ENCODE measurements at regions not wholly inside any gene's neighbourhood (a gene's known extent, or its start where the extent isn't known, plus 50 kb on each side); places are given as distances from the start of the nearest gene placed in this dataset.

GRCh38 chr18:7482342-7482741, 84.8 kb upstream of the PTPRM start:
- no peak for DNase-seq (ENCODE audit: low spot score)

DNA sequence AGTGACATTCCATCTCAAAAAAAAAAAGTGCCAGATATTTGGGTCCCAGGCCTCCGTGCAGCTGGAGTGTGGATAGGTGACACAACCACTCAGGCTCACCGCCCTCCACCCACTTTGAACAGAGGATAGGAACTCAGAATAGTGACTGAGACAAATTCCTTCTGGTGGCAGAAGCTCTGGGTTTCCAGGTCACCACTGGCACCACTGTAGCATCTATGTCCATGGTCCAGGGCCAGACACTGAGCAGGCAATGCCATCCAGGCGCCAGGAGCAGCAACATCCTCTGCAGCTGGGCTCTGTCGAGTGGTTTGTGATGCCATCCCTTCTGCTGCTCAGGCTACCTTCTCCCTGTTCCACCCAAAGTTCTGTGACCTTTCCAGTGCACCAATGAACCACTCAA, 81.5 kb upstream of the PTPRM start:
- DNase-seq (ENCODE audit: low spot score): no peak

- no peak for DNase-seq (ENCODE audit: low spot score)
Measured at GRCh38 chr18:7488571-7488970, 78.5 kb upstream of the PTPRM start.

GRCh38 chr18:7490104-7490503, 77.0 kb upstream of the PTPRM start:
- no peak for DNase-seq (ENCODE audit: low spot score)

DNA sequence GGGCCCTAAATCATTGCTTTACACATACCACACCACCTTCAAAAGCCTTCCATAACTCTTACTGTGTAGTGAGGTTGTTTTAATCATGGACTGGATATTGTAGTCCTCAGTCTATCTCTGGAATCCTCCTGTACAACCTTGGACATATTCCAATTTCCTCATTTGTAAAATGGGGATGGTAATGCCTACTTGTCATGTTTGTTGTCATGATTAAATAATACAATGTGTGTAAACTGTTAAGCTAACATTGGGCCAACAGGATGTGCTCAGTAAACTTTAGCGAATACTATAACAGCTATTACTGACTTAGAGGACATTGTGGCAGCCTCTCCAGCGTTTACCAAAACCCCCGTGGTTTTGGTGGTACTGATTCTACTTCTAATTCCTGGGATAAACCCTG, 74.7 kb upstream of the PTPRM start:
- no peak for DNase-seq (ENCODE audit: low spot score)

DNA sequence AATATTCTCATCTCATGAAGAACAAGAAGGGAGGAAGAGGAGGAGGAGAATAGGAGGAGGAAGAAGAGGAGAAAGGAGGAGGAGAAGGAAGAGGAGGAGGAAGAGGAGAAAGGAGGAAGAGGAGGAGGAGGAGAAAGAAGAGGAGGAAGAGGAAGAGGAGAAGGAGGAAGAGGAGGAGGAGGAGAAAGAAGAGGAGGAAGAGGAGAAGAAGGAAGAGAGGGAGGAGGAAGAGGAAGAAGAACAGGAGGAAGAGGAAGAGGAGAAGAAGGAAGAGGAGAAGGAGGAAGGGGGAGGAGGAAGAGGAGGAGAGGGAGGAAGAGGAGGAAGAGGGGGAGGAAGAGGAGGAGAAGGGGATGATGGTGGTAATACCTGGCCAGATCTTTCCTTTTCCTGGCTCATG, 70.0 kb upstream of the PTPRM start:
- no peak for DNase-seq (ENCODE audit: low spot score)

DNA sequence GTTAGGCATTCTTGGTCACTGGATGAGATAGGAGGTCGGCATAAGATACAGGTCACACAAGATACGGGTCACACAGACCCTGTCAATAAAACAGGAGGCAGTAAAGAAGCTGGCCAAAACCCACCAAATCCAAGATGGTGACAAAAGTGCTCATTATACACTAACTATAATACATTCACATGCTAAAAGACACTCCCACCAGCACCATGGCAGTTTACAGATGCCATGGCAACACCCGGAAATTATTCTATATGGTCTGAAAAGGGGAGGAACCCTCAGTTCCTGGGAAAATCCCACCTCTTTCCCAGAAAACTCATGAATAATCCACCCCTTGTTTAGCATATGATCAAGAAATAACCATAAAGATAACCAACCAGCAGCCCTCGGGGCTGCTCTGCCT, 56.0 kb upstream of the PTPRM start:
- no peak for DNase-seq (ENCODE audit: low spot score)

- peak; percentile 12 for DNase-seq (ENCODE audit: low spot score)
Measured at GRCh38 chr18:7512348-7512747, 54.8 kb upstream of the PTPRM start.

DNA sequence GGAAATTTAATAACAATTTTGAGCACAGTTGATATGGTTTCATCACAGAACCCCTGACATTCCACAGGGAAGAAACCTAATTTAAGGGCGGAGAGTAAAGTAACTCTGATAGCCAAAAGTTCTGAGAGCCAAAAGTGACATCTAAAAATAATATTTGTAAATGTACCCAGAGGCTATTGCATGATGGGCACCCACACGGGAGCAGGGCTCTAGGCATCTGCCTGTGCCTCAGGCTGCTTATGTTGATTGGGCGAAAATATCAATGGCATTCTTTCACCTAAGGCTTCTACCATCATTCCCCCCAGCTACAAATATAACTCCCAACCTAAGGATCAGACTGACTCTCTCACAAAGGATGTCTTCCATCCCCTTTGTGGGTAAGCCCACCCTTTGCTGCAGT, 54.1 kb upstream of the PTPRM start:
- no peak for DNase-seq (ENCODE audit: low spot score)

- DNase-seq (ENCODE audit: low spot score): peak; percentile 50
Measured at GRCh38 chr18:7514796-7515440, 52.2 kb upstream of the PTPRM start.

DNA sequence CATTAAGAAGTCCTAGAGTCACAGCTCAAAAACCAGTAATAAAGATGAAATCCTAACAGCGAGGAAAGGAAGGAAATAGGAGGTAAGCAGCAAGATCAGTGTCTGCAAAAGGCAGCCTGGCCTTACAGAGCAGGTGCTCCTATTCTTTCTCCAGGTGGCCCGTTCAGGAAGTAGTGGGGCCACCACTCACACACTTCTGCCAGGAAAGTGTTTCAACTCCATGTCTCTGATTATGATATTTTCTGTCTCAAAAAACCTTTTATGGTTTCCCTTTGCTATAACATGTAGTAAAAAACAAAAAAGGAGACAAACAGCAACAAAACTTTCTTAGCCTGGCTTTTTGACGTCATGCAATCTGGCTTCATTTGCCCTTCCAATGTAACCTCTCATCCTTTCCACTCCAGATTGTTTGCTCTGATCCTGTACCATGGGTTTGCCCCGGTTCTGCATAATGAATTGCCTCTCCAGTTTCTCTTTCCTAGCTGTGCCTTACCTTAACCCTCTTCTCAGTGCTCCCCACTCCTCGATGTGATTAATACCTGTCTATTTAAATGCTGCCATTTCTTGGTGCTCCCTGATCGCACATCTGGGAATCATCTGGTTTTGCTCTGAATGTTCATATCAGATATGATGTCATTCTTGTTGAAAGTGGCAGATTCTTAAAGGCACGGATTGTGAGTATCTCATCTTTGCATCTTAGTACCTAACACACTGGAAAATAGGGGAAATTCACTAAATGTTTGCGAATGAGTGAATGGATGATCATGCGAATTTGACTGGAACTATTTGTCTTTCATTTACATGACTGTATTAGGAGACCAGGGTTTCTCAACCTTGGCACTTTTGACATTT, 50.6 kb upstream of the PTPRM start:
- DNase-seq (ENCODE audit: low spot score): no peak
